Right lobe of liver (tissue), 4 donors: ENCODE measurements at regions not wholly inside any gene's neighbourhood (a gene's known extent, or its start where the extent isn't known, plus 50 kb on each side); places are given as distances from the start of the nearest gene placed in this dataset.

Source experiments
- CTCF ChIP-seq, 4 donors: fragments of 200-600 bp in 3 of 4; fragments of 450-650 bp in 1 of 4; IDR thresholded peaks; one replicate each; pipeline versions ENCODE4 v1.5.1 to v1.8.0; 2016 to 2022; ENCODE audit warnings: antibody characterized with exemption in 4 of 4, mild to moderate bottlenecking in 2 of 4
- POLR2A ChIP-seq: fragments of 450-650 bp; IDR thresholded peaks from one replicate; pipeline ENCODE4 v1.6.1; 2017; ENCODE audit warnings: antibody characterized with exemption, mild to moderate bottlenecking
- donor health status: DM: no; HTN: no; CAD: no.
- donor health status: DM: no; HTN: no; CAD: no.
- donor health status: DM: no; HTN: yes; CAD: no.

DNA sequence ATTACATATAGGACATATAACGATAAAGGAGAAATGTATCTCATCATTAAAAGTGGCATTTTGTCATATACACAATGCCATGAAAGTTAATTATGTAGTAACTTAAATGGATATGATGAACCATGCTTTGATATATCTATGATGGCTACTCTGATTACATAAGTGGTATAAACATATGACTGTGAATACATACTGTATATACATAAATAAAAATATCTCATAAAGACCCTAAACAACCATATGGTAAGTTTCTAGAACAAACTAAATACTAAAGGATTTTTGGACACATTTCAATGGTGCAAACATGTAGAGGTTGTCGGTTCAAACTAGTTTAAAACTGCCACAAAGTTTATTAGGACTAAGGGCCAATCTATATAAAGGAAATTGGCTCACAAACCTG is 849.6 kb upstream of the INTU start:
- TF ChIP-seq POLR2A: no peak
- no peak for TF ChIP-seq CTCF (IDR thresholded peaks at IDR 0.05)
